Ascending aorta (tissue), 2 donors: ENCODE measurements at regions not wholly inside any gene's neighbourhood (a gene's known extent, or its start where the extent isn't known, plus 50 kb on each side); places are given as distances from the start of the nearest gene placed in this dataset.

Experiments
- DNase-seq, 2 donors: peaks; one replicate each; pipeline ENCODE4 v3.0.0-alpha.2; 2019; ENCODE audit warnings: low spot score in 2 of 2
- H3K27ac ChIP-seq, 2 donors: fragments of 200-600 bp; sonication (generic); one replicate each; pipeline ENCODE4 v1.5.1; 2016 to 2017; ENCODE audit warnings: mild to moderate bottlenecking in 1 of 2
- H3K27me3 ChIP-seq: fragments of 200-600 bp; sonication (generic); one replicate; pipeline ENCODE4 v1.5.1; 2017
- H3K36me3 ChIP-seq, 2 donors: fragments of 200-600 bp; sonication (generic); one replicate each; pipeline ENCODE4 v1.5.1; 2016
- H3K4me1 ChIP-seq, 2 donors: fragments of 200-600 bp; sonication (generic); one replicate each; pipeline ENCODE4 v1.5.1; 2016 to 2017; ENCODE audit warnings: mild to moderate bottlenecking in 1 of 2
- H3K4me3 ChIP-seq, 2 donors: fragments of 200-600 bp; sonication (generic); one replicate each; pipeline ENCODE4 v1.5.1; 2016 to 2017; ENCODE audit warnings: mild to moderate bottlenecking in 1 of 2
- H3K9me3 ChIP-seq, 2 donors: fragments of 200-600 bp; sonication (generic); one replicate each; pipeline ENCODE4 v1.5.1; 2016
- intact Hi-C: fragments of 100-400 bp; cut with DNase I; formaldehyde crosslinking; loops from one replicate; pipeline ENCODE4 v1.15.1; 2023
- TF ChIP-seq, protein P1 (sequence below), 3 experiments: fragments of 200-600 bp in 2 of 3; fragments of 450-650 bp in 1 of 3; sonication (generic) in 2 of 3; IDR thresholded peaks; one replicate each; pipeline ENCODE4 v1.5.1; 2016 to 2019; ENCODE audit warnings: antibody characterized with exemption in 3 of 3, mild to moderate bottlenecking in 1 of 3, moderate library complexity in 1 of 3

DNA sequence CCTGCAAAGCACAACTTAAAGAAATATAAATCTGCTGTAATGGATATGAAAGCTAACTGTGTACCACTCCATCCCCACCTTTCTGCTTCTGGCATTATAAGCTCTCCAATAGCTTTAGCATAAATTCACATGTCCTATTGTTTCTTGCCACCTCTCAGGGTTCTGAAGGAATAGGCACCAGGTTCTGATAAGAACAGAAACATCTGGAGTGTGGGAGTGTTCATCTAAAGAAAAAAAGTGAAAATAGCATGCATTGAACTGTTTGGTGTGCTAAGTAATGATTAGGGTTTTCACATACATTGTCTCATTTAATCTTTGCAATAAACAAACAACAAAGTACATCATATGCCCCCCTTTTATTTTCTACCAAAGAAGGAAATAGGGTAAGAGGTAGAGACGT, 72.3 kb downstream of the FAM76B start:
- intact Hi-C loops: no loop called here
- TF ChIP-seq, protein P1, sequence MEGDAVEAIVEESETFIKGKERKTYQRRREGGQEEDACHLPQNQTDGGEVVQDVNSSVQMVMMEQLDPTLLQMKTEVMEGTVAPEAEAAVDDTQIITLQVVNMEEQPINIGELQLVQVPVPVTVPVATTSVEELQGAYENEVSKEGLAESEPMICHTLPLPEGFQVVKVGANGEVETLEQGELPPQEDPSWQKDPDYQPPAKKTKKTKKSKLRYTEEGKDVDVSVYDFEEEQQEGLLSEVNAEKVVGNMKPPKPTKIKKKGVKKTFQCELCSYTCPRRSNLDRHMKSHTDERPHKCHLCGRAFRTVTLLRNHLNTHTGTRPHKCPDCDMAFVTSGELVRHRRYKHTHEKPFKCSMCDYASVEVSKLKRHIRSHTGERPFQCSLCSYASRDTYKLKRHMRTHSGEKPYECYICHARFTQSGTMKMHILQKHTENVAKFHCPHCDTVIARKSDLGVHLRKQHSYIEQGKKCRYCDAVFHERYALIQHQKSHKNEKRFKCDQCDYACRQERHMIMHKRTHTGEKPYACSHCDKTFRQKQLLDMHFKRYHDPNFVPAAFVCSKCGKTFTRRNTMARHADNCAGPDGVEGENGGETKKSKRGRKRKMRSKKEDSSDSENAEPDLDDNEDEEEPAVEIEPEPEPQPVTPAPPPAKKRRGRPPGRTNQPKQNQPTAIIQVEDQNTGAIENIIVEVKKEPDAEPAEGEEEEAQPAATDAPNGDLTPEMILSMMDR (IDR thresholded peaks at IDR 0.05): no peak
- no peaks in the 10 kb centered on the region for H3K4me1 ChIP-seq

DNA sequence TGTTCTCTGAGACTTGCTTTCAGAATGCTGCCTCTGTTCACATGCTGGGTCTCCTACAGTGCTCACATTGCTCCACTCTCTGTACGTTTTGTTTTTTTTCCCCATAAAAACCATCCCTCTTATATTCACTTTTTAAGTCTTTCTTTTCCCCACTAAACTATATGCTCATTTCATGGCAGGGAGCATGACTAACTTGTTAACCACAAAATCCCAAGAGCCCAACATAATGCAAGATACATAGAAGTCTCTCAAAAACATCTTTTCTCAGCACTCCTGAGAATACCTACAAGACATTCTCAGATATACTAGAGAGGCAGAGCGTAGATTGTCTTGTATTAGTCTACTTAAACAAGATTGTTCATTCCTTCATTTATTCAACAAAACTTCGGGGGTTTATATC, 73.3 kb downstream of the FAM76B start:
- H3K9me3 ChIP-seq: no peaks in the 10 kb centered on the region
- no peak overlapping the region for H3K27ac ChIP-seq
- no peak overlapping the region for H3K4me3 ChIP-seq
- DNase-seq: no peak
- H3K27me3 ChIP-seq: no peaks in the 10 kb centered on the region
- TF ChIP-seq, protein P1 (IDR thresholded peaks at IDR 0.05): no peak
- intact Hi-C loops: no loop called here
- no peaks in the 10 kb centered on the region for H3K4me1 ChIP-seq
- H3K36me3 ChIP-seq: no peaks in the 10 kb centered on the region

More for the DNA sequence above, 72.3 kb downstream of the FAM76B start:
- no peaks in the 10 kb centered on the region for H3K36me3 ChIP-seq
- DNase-seq: no peak
- no peak overlapping the region for H3K4me3 ChIP-seq
- no peak overlapping the region for H3K27ac ChIP-seq
- no peaks in the 10 kb centered on the region for H3K27me3 ChIP-seq
- H3K9me3 ChIP-seq: no peaks in the 10 kb centered on the region

DNA sequence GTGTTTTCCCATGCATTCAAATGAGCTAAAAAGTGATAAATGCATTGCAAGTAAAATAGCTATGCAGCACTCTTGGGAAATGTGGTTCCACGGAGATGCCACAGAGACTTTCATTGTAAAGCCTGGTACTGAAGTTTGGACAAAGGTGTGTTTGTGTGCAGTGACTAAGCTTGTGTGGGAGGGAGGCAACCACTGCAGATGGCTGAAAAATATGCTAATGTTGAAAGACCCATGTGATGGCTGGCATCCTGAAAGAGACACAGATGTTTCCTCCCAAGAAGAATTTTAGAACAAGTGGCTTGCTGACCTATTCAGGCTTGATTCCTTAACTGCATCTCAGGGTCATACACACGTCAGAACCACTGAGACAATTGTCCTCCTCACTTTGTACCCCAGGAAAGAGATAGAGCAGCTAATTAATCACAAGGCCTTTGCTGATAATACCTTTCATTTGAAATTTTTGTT, 73.8 kb downstream of the FAM76B start:
- Histone ChIP-seq H3K9me3 (no peaks in the 10 kb centered on the region), H3K4me3 (no peak overlapping the region), H3K27ac (no peak overlapping the region), H3K36me3 (no peaks in the 10 kb centered on the region), H3K4me1 (no peaks in the 10 kb centered on the region), H3K27me3 (no peaks in the 10 kb centered on the region)
- DNase-seq: no peak
- intact Hi-C loops: no loop called here
- TF ChIP-seq, protein P1 (IDR thresholded peaks at IDR 0.05): no peak

DNA sequence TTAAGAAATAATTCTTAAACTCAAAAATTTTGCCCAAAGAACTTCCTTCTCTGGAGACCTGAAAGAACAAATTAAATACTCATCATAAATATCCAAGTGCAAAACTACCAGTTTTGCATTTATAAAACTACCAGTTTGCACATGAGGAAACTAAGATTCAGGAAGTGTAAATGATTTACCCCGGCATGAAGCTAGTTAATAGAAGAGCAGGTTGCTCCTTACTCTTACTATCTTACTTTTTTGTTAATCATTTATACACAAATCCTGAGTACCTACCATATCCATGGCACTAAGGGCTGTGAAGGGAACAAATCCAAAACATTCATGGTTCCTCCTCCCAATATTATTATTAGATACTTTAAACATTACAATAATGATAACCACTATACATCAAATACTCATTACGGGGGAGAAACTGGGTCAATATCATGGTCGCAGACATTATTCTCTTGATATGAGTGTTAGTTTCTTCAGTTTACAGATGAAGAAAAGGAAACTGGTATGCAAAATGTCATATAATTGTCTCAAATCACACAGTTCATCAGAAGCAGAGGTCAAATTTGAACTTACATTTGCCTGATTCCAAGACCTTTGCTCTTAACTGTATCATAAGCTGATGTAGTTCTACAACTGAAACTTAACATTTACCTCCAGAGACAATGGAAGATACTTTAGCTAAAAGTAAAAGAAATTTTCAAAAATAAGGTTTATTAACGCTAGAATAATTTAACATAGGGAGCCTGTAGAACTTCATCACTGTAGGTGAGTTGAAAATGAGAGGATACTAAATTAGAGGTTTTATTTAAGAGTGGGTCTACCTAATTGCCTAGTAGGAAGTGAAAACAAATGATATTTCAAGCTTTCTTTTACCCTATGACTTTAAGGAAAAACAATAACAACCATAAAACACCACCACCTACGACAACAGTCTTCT, 74.5 kb downstream of the FAM76B start:
- no peak overlapping the region for H3K27ac ChIP-seq
- intact Hi-C loops: no loop called here

DNA sequence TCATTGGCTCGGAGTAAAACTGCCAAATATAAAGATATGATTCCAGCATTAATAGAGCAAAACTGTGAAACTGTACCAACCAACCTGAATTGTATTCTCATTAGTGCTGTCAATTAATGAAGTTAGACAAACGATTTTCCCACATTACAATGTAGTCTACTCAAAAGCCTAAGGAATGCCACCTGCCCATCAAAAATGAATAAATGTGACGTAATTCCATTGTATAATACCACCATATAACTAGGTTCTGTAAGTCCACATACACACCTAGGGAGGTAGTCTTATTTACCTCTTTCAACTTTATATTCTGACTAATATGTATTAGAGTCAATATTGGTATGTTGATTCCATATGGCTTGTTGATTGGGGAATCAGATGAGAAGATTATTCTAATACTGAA, 76.2 kb downstream of the FAM76B start:
- H3K4me1 ChIP-seq: no peaks in the 10 kb centered on the region
- TF ChIP-seq, protein P1 (IDR thresholded peaks at IDR 0.05): no peak

More for the DNA sequence above, 74.5 kb downstream of the FAM76B start:
- Histone ChIP-seq H3K36me3 (no peaks in the 10 kb centered on the region), H3K4me3 (no peak overlapping the region), H3K27me3 (no peaks in the 10 kb centered on the region), H3K9me3 (no peaks in the 10 kb centered on the region), H3K4me1 (no peaks in the 10 kb centered on the region)
- TF ChIP-seq, protein P1 (IDR thresholded peaks at IDR 0.05): no peak
- no peak for DNase-seq

More for the DNA sequence above, 76.2 kb downstream of the FAM76B start:
- H3K9me3 ChIP-seq: no peaks in the 10 kb centered on the region
- no peak overlapping the region for H3K4me3 ChIP-seq
- no peaks in the 10 kb centered on the region for H3K36me3 ChIP-seq
- intact Hi-C loops: no loop called here
- DNase-seq: no peak
- H3K27ac ChIP-seq: no peak overlapping the region
- H3K27me3 ChIP-seq: no peaks in the 10 kb centered on the region
